ENCODE measurements at regions not wholly inside any gene's neighbourhood (a gene's known extent, or its start where the extent isn't known, plus 50 kb on each side); places are given as distances from the start of the nearest gene placed in this dataset.

DNA sequence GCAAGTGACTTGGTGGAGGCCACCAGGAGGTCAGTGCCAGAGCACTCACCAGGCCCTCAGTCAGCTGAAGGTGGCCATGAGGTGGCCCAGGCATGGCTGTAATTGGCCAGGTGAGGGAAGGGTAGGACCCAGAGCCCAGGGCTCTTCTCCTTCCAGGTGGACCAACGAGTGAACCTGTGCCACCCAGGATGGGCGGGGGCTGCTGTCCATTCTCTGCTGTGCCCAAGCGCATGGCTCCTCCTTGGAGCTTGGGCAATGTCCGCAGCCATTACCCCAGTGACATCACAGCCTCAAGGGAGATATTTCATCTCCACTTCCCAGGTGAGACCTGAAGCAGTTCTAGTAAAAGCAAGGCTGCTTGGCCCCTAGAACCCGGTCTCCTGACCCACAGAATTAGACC is 303.0 kb upstream of the FOXF1 start:
- ChIA-PET CTCF (no interaction called here), POLR2A (no interaction called here)
- in situ Hi-C loops (cut with HindIII; ENCODE audit: low pct_unique_long_range_greater_than_20kb, low sequenced_read_pairs) (no loop called here), intact Hi-C loops (cut with micrococcal nuclease; ENCODE audit: unreplicated experiment) (no loop called here)
- no TSS peak for BruUV-seq (replicated peaks)
- Histone ChIP-seq H3K4me1 (ENCODE audit: control insufficient read depth, insufficient read depth, low read length) (no peaks in the 10 kb centered on the region), H3K36me3 (ENCODE audit: control insufficient read depth, insufficient read depth, low read length) (no peaks in the 10 kb centered on the region), H3K27ac (ENCODE audit: low read length) (no peak overlapping the region), H3K4me3 (ENCODE audit: low read depth in 2 of 2, low read length in 2 of 2) (no peak overlapping the region), H3K27me3 (ENCODE audit: control insufficient read depth, insufficient read depth, low read length) (no peaks in the 10 kb centered on the region), H3K9me3 (ENCODE audit: control insufficient read depth, insufficient read depth, low read depth, low read length) (no peaks in the 10 kb centered on the region)
- DNase-seq (ENCODE audit: low read depth, low spot score) = no peak
- TF ChIP-seq SIN3A (IDR thresholded peaks at IDR 0.05; ENCODE audit: borderline replicate concordance, insufficient read depth, low read depth, low read length) (no peak), TCF7L2 (IDR thresholded peaks at IDR 0.05; ENCODE audit: low read depth, low read length) (no peak), POLR2AphosphoS5 (IDR thresholded peaks at IDR 0.05; ENCODE audit: low read depth, low read length) (no peak), CTCF (IDR thresholded peaks at IDR 0.05) (no peak)
- TF ChIP-seq, protein P1, sequence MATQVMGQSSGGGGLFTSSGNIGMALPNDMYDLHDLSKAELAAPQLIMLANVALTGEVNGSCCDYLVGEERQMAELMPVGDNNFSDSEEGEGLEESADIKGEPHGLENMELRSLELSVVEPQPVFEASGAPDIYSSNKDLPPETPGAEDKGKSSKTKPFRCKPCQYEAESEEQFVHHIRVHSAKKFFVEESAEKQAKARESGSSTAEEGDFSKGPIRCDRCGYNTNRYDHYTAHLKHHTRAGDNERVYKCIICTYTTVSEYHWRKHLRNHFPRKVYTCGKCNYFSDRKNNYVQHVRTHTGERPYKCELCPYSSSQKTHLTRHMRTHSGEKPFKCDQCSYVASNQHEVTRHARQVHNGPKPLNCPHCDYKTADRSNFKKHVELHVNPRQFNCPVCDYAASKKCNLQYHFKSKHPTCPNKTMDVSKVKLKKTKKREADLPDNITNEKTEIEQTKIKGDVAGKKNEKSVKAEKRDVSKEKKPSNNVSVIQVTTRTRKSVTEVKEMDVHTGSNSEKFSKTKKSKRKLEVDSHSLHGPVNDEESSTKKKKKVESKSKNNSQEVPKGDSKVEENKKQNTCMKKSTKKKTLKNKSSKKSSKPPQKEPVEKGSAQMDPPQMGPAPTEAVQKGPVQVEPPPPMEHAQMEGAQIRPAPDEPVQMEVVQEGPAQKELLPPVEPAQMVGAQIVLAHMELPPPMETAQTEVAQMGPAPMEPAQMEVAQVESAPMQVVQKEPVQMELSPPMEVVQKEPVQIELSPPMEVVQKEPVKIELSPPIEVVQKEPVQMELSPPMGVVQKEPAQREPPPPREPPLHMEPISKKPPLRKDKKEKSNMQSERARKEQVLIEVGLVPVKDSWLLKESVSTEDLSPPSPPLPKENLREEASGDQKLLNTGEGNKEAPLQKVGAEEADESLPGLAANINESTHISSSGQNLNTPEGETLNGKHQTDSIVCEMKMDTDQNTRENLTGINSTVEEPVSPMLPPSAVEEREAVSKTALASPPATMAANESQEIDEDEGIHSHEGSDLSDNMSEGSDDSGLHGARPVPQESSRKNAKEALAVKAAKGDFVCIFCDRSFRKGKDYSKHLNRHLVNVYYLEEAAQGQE (IDR thresholded peaks at IDR 0.05; ENCODE audit: insufficient read depth in 1 of 2, low read depth in 2 of 2, low read length in 1 of 2) = no peak
- ATAC-seq = no peak

- Histone ChIP-seq H3K9me3 (ENCODE audit: control insufficient read depth, insufficient read depth, low read depth, low read length) (no peaks in the 10 kb centered on the region), H3K36me3 (ENCODE audit: control insufficient read depth, insufficient read depth, low read length) (no peaks in the 10 kb centered on the region), H3K27ac (ENCODE audit: low read length) (no peak overlapping the region), H3K27me3 (ENCODE audit: control insufficient read depth, insufficient read depth, low read length) (no peaks in the 10 kb centered on the region), H3K4me3 (ENCODE audit: low read depth in 2 of 2, low read length in 2 of 2) (no peak overlapping the region), H3K4me1 (ENCODE audit: control insufficient read depth, insufficient read depth, low read length) (no peaks in the 10 kb centered on the region)
- in situ Hi-C loops (cut with HindIII; ENCODE audit: low pct_unique_long_range_greater_than_20kb, low sequenced_read_pairs) = no loop called here
- no TSS peak for BruUV-seq (replicated peaks)
- TF ChIP-seq POLR2AphosphoS5 (IDR thresholded peaks at IDR 0.05; ENCODE audit: low read depth, low read length) (no peak), SIN3A (IDR thresholded peaks at IDR 0.05; ENCODE audit: borderline replicate concordance, insufficient read depth, low read depth, low read length) (no peak), TCF7L2 (IDR thresholded peaks at IDR 0.05; ENCODE audit: low read depth, low read length) (no peak), CTCF (IDR thresholded peaks at IDR 0.05) (no peak)
- TF ChIP-seq, protein P1 (IDR thresholded peaks at IDR 0.05; ENCODE audit: insufficient read depth in 1 of 2, low read depth in 2 of 2, low read length in 1 of 2) = no peak
- ATAC-seq (no peak), DNase-seq (ENCODE audit: low read depth, low spot score) (no peak)
- CTCF ChIA-PET = no interaction called here
- POLR2A ChIA-PET = interaction anchor here (0.7 kb wide), 1 partner anchor 211 kb away, joined by 6 read pairs; no protein-coding TSS in a partner anchor
- intact Hi-C loops (cut with micrococcal nuclease; ENCODE audit: unreplicated experiment) = no loop called here
Observed at GRCh38 chr16:86209202-86209601, 301.1 kb upstream of the FOXF1 start.

All from Panc1 (cell line).